ENCODE measurements at regions not wholly inside any gene's neighbourhood (a gene's known extent, or its start where the extent isn't known, plus 50 kb on each side); places are given as distances from the start of the nearest gene placed in this dataset.
"Not testable (repeated sequence)": the region's sequence is repeated elsewhere in the genome, so short reads cannot be mapped to it uniquely, and the experiment has no call there.

DNA sequence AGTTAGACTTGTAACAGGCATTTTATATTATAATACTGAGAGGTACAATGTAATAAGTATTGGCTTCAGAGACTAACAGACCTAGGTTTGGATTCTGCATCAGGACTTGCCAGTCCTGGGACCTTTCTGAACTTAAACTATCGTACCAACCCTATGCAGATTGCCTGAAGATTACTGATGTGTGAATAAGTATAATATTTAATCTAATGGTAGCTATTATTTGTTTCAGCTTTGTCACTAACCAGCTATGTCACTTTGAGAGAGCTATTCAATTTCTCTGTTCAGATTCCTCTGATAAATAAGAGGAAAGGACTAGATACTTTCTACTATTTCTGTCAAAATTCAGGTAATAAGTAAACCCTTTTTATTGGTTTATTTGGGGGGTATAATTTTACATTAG, 184.4 kb upstream of the NECTIN3 start:
- Histone ChIP-seq H3K79me1 (ENCODE audit: insufficient read depth, low read depth, low read length, poor library complexity, severe bottlenecking) (no peaks in the 10 kb centered on the region), H3T11ph (ENCODE audit: low read length) (no peak overlapping the region), H3K79me2 (ENCODE audit: insufficient read depth, low read length) (no peaks in the 10 kb centered on the region), H3K4me1 (ENCODE audit: insufficient read depth, low read length) (no peaks in the 10 kb centered on the region), H2BK5ac (ENCODE audit: insufficient read length, low read length) (no peak overlapping the region), H4K20me1 (ENCODE audit: control insufficient read depth, insufficient read depth, insufficient read length) (no peaks in the 10 kb centered on the region), H3K9me3 (ENCODE audit: control insufficient read depth, low read depth, low read length) (no peaks in the 10 kb centered on the region), H2BK20ac (ENCODE audit: low read depth, low read length, poor library complexity, severe bottlenecking) (no peak overlapping the region), H3K27ac (ENCODE audit: insufficient read length, low read depth, low read length) (no peak overlapping the region), H4K91ac (ENCODE audit: insufficient read length, low read depth, low read length) (no peak overlapping the region), H3K4me2 (ENCODE audit: insufficient read depth, insufficient read length, low read length) (no peak overlapping the region), H3K14ac (ENCODE audit: insufficient read depth, low read length) (no peak overlapping the region), H3K18ac (ENCODE audit: insufficient read length, low read depth, low read length) (no peak overlapping the region), H2AK5ac (ENCODE audit: insufficient read length, low read length) (no peak overlapping the region), H4K8ac (replicated peaks; ENCODE audit: insufficient read length, low read depth, low read length) (no peak overlapping the region), H2BK12ac (ENCODE audit: insufficient read length, low read depth, low read length) (no peak overlapping the region), H3K4ac (ENCODE audit: low read depth, low read length) (no peak overlapping the region), H2BK120ac (ENCODE audit: low read depth, low read length, poor library complexity, severe bottlenecking) (no peak overlapping the region), H3K23ac (ENCODE audit: insufficient read length, low read depth, low read length) (no peak overlapping the region), H2BK15ac (ENCODE audit: low read depth, low read length) (no peak overlapping the region), H2AFZ (ENCODE audit: low read length) (no peak overlapping the region), H3K27me3 (ENCODE audit: insufficient read depth, low read length) (no peaks in the 10 kb centered on the region), H4K5ac (ENCODE audit: insufficient read length, low read depth, low read length) (no peak overlapping the region), H3K9ac (ENCODE audit: extremely low read depth, insufficient read length, low read length) (no peak overlapping the region), H3K23me2 (ENCODE audit: insufficient read length, low read depth, low read length, poor library complexity, severe bottlenecking) (no peaks in the 10 kb centered on the region), H3K56ac (ENCODE audit: insufficient read length, low read depth, low read length) (no peak overlapping the region)
- peaks cover 10% of the 10 kb centered on the region for H3K27me3 Mint-ChIP-seq (ENCODE audit: low read depth)
- WGBS (ENCODE audit: extremely low coverage, insufficient read length, low lambda C conversion rate), result no CpG with 5 or more reads among the region's 1 CpG
- TF ChIP-seq, protein P1, sequence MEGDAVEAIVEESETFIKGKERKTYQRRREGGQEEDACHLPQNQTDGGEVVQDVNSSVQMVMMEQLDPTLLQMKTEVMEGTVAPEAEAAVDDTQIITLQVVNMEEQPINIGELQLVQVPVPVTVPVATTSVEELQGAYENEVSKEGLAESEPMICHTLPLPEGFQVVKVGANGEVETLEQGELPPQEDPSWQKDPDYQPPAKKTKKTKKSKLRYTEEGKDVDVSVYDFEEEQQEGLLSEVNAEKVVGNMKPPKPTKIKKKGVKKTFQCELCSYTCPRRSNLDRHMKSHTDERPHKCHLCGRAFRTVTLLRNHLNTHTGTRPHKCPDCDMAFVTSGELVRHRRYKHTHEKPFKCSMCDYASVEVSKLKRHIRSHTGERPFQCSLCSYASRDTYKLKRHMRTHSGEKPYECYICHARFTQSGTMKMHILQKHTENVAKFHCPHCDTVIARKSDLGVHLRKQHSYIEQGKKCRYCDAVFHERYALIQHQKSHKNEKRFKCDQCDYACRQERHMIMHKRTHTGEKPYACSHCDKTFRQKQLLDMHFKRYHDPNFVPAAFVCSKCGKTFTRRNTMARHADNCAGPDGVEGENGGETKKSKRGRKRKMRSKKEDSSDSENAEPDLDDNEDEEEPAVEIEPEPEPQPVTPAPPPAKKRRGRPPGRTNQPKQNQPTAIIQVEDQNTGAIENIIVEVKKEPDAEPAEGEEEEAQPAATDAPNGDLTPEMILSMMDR (conservative IDR thresholded peaks at IDR 0.05), result no peak
- H3K4me3 Mint-ChIP-seq, result no peak overlapping the region
- peaks cover 5 to 6% of the 10 kb centered on the region in 2 experiments; a peak in 4 of 5 replicates for H3K9me3 Mint-ChIP-seq
- no peak overlapping the region for H3K27ac Mint-ChIP-seq
- H3K4me1 Mint-ChIP-seq, result peaks cover 6 to 8% of the 10 kb centered on the region in 2 experiments
- DNase-seq, result no peak
- peaks cover 12 to 21% (median 13%) of the 10 kb centered on the region in 3 experiments for H3K36me3 Mint-ChIP-seq (ENCODE audit: insufficient read depth in 1 of 3, low read depth in 3 of 3)

- not testable (repeated sequence) for H2BK12ac ChIP-seq (ENCODE audit: insufficient read length, low read depth, low read length); H2AFZ ChIP-seq (ENCODE audit: low read length); H3K4me1 ChIP-seq (ENCODE audit: insufficient read depth, low read length); H2BK20ac ChIP-seq (ENCODE audit: low read depth, low read length, poor library complexity, severe bottlenecking); H4K8ac ChIP-seq (replicated peaks; ENCODE audit: insufficient read length, low read depth, low read length); H3K4ac ChIP-seq (ENCODE audit: low read depth, low read length); H4K20me1 ChIP-seq (ENCODE audit: control insufficient read depth, insufficient read depth, insufficient read length); H3K9me3 ChIP-seq (ENCODE audit: control insufficient read depth, low read depth, low read length); H3T11ph ChIP-seq (ENCODE audit: low read length); H2BK5ac ChIP-seq (ENCODE audit: insufficient read length, low read length); H3K4me2 ChIP-seq (ENCODE audit: insufficient read depth, insufficient read length, low read length); H3K23me2 ChIP-seq (ENCODE audit: insufficient read length, low read depth, low read length, poor library complexity, severe bottlenecking); DNase-seq; H2BK15ac ChIP-seq (ENCODE audit: low read depth, low read length); H3K79me2 ChIP-seq (ENCODE audit: insufficient read depth, low read length); H3K4me1 Mint-ChIP-seq; H3K14ac ChIP-seq (ENCODE audit: insufficient read depth, low read length); H3K56ac ChIP-seq (ENCODE audit: insufficient read length, low read depth, low read length); H3K18ac ChIP-seq (ENCODE audit: insufficient read length, low read depth, low read length); H4K5ac ChIP-seq (ENCODE audit: insufficient read length, low read depth, low read length); H2AK5ac ChIP-seq (ENCODE audit: insufficient read length, low read length); H4K91ac ChIP-seq (ENCODE audit: insufficient read length, low read depth, low read length); H3K23ac ChIP-seq (ENCODE audit: insufficient read length, low read depth, low read length); H3K79me1 ChIP-seq (ENCODE audit: insufficient read depth, low read depth, low read length, poor library complexity, severe bottlenecking); H3K27ac ChIP-seq (ENCODE audit: insufficient read length, low read depth, low read length); H3K27me3 ChIP-seq (ENCODE audit: insufficient read depth, low read length); H3K9ac ChIP-seq (ENCODE audit: extremely low read depth, insufficient read length, low read length)
- peak overlapping the region; percentile 70 to 81; a peak in 4 of 5 replicates for H3K4me3 Mint-ChIP-seq
- peak overlapping the region; percentile 77 for H2BK120ac ChIP-seq (ENCODE audit: low read depth, low read length, poor library complexity, severe bottlenecking)
- peaks cover 17 to 32% (median 25%) of the 10 kb centered on the region in 3 experiments for H3K36me3 Mint-ChIP-seq (ENCODE audit: insufficient read depth in 1 of 3, low read depth in 3 of 3)
- H3K27me3 Mint-ChIP-seq (ENCODE audit: low read depth), result peaks cover 10% of the 10 kb centered on the region
- peaks cover 5 to 10% of the 10 kb centered on the region in 2 experiments; a peak in 4 of 5 replicates for H3K9me3 Mint-ChIP-seq
- H3K27ac Mint-ChIP-seq, result peak overlapping the region; percentile 46 to 97 (median 79); a peak in 5 of 7 replicates
- WGBS (ENCODE audit: extremely low coverage, insufficient read length, low lambda C conversion rate), result no CpG with 5 or more reads among the region's 33 CpGs
Observed at GRCh38 chr3:110888625-110889375, 182.8 kb upstream of the NECTIN3 start.

Data from H9 (cell line).